Breast epithelium (tissue), 4 donors: ENCODE measurements at regions not wholly inside any gene's neighbourhood (a gene's known extent, or its start where the extent isn't known, plus 50 kb on each side); places are given as distances from the start of the nearest gene placed in this dataset.

Experiments
- DNase-seq, 2 donors: peaks; one replicate each; pipeline ENCODE4 v3.0.0-alpha.2; 2019; ENCODE audit warnings: low spot score in 2 of 2
- H3K27ac ChIP-seq, 2 donors: fragments of 200-600 bp; sonication (generic) in 1 of 2; one replicate each; pipeline ENCODE4 v1.5.1; 2016 to 2019; ENCODE audit warnings: mild to moderate bottlenecking in 1 of 2
- H3K27me3 ChIP-seq, 2 donors: fragments of 200-600 bp; sonication (generic) in 1 of 2; one replicate each; pipeline versions ENCODE4 v1.5.1 to v1.6.0; 2017 to 2019; ENCODE audit warnings: control low read depth in 1 of 2, mild to moderate bottlenecking in 1 of 2
- H3K36me3 ChIP-seq: fragments of 200-600 bp; one replicate; pipeline ENCODE4 v1.5.1; 2019
- H3K4me1 ChIP-seq, 2 donors: fragments of 200-600 bp; sonication (generic); one replicate each; pipeline ENCODE4 v1.5.1; 2016 to 2019; ENCODE audit warnings: control low read depth in 1 of 2
- H3K4me3 ChIP-seq, 3 donors: fragments of 200-600 bp; sonication (generic); 1 replicate in 2 of 3; 2 replicates in 1 of 3; pipeline ENCODE4 v1.5.1; 2016 to 2019; ENCODE audit warnings: mild to moderate bottlenecking in 3 of 3, moderate library complexity in 2 of 3
- H3K9me3 ChIP-seq, 2 donors: fragments of 200-600 bp; sonication (generic) in 1 of 2; one replicate each; pipeline ENCODE4 v1.5.1; 2016 to 2019; ENCODE audit warnings: control low read depth in 1 of 2
- POLR2A ChIP-seq: fragments of 450-650 bp; IDR thresholded peaks from one replicate; pipeline ENCODE4 v1.6.1; 2016; ENCODE audit warnings: antibody characterized with exemption, mild to moderate bottlenecking, moderate library complexity
- POLR2AphosphoS5 ChIP-seq, 3 donors: sonication (generic); formaldehyde crosslinking; IDR thresholded peaks; one replicate each; pipeline ENCODE4 v1.6.1; 2017; ENCODE audit warnings: antibody characterized with exemption in 3 of 3
- intact Hi-C: fragments of 100-400 bp; cut with DNase I; formaldehyde crosslinking; loops from one replicate; pipeline ENCODE4 v1.15.1; 2023; ENCODE audit warnings: low total_unique reads
- TF ChIP-seq, protein P1 (sequence below), 3 donors: fragments of 450-650 bp; IDR thresholded peaks; one replicate each; pipeline ENCODE4 v1.5.1; 2016 to 2017; ENCODE audit warnings: antibody characterized with exemption in 3 of 3, mild to moderate bottlenecking in 3 of 3, moderate library complexity in 3 of 3

DNA sequence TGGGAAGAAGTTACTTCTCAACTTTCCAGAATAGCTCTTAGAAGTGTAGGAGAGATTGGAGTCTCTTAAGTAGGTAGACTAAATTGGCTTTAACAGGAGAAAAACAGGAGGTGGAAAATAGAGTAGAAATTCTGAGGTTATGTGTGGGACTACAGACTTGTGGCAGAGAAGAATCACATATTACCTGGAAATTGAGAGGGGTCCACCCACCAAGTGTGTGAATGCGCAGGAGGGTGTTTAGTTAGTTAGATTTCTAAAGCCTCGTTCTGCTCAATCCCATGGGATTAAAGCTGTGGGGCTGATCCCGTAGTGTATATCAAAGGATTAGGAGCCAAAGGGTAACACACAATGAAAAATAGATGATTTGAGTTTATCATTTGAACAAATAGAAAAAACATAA lies 319.1 kb downstream of the TRIB2 start:
- Histone ChIP-seq H3K4me1 (no peaks in the 10 kb centered on the region), H3K27me3 (peaks cover 0 to 3% of the 10 kb centered on the region in 2 donors), H3K27ac (no peak overlapping the region), H3K9me3 (peaks cover 0 to 7% of the 10 kb centered on the region in 2 donors), H3K4me3 (no peak overlapping the region), H3K36me3 (no peaks in the 10 kb centered on the region)
- TF ChIP-seq POLR2A (no peak), POLR2AphosphoS5 (IDR thresholded peaks at IDR 0.05) (no peak)
- TF ChIP-seq, protein P1, sequence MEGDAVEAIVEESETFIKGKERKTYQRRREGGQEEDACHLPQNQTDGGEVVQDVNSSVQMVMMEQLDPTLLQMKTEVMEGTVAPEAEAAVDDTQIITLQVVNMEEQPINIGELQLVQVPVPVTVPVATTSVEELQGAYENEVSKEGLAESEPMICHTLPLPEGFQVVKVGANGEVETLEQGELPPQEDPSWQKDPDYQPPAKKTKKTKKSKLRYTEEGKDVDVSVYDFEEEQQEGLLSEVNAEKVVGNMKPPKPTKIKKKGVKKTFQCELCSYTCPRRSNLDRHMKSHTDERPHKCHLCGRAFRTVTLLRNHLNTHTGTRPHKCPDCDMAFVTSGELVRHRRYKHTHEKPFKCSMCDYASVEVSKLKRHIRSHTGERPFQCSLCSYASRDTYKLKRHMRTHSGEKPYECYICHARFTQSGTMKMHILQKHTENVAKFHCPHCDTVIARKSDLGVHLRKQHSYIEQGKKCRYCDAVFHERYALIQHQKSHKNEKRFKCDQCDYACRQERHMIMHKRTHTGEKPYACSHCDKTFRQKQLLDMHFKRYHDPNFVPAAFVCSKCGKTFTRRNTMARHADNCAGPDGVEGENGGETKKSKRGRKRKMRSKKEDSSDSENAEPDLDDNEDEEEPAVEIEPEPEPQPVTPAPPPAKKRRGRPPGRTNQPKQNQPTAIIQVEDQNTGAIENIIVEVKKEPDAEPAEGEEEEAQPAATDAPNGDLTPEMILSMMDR (IDR thresholded peaks at IDR 0.05): no peak
- intact Hi-C loops: no loop called here
- no peak for DNase-seq

DNA sequence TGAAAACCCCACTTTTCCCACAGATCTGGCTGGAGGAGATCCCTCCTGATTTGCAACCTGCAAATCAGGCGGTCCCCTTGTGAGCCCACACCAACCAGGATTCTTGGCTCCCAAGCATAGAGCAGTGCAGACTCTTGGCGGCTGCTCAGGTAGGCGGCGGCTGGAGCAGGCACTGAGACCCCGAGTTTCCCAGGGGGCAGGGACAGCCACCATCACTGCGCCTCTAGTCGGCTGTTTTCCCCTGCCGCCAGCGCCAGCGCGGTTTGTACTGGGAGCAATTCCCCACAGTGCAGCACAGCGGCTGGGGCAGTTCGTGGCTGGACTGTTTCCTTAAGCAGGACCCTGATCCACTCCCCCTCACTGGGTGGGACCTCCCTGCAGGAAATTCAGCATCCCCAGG lies 323.3 kb downstream of the TRIB2 start:
- TF ChIP-seq POLR2AphosphoS5 (IDR thresholded peaks at IDR 0.05): no peak
- TF ChIP-seq, protein P1 (IDR thresholded peaks at IDR 0.05): no peak
- TF ChIP-seq POLR2A: no peak
- Histone ChIP-seq H3K9me3 (peaks cover 0 to 7% of the 10 kb centered on the region in 2 donors), H3K27me3 (peaks cover 0 to 3% of the 10 kb centered on the region in 2 donors), H3K4me1 (no peaks in the 10 kb centered on the region), H3K36me3 (no peaks in the 10 kb centered on the region), H3K4me3 (no peak overlapping the region), H3K27ac (no peak overlapping the region)
- DNase-seq: no peak
- intact Hi-C loops: no loop called here

DNA sequence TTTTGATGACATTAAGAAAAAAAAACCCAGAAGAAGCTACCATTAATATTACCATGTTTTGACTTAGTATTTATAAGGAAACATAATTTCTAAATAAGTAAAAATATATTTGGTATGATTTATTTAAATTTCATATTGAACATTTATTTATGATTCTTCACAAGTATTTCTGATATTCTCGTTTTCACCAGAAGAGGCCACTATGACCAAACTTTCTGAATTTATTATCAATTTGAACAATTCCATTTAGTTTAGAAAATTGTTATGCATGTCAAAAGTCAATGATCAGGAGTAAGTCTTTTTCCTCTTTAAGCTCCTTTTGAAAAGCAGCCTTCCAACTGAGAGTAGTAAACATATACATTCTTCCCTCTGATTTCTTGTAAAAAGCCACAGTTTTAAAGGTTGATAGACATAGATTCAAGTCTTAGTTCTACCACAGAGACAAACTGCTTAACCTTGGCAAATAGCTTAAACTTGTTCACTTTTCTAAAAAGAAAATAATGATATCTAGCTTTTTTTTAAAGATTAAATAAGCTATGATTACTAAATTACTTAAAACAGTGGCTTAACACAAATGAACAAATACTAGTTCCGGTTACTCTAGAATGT lies 329.9 kb downstream of the TRIB2 start:
- TF ChIP-seq POLR2A: no peak
- TF ChIP-seq, protein P1 (IDR thresholded peaks at IDR 0.05): no peak
- intact Hi-C loops: no loop called here
- no peaks in the 10 kb centered on the region for H3K9me3 ChIP-seq
- H3K27ac ChIP-seq: no peak overlapping the region
- DNase-seq: no peak
- no peaks in the 10 kb centered on the region for H3K4me1 ChIP-seq
- no peak overlapping the region for H3K4me3 ChIP-seq
- H3K27me3 ChIP-seq: no peaks in the 10 kb centered on the region
- H3K36me3 ChIP-seq: no peaks in the 10 kb centered on the region

DNA sequence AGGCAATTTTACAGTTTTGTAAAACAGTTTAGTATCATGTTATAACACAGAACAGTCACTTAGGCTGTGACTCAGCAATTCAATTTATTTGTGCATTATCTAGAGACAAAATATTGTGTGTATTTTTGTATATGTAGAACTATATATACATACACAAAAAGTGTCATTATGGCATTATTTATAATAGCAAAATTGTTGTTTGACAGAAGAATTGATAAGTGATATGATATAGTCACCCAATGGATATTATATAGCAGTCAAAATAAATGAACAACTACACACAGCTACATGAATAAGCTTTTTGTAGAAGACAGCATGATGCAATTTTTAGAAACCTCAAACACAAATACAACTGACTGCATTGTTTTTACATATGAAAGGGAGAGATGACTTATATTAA lies 334.0 kb downstream of the TRIB2 start:
- Histone ChIP-seq H3K27ac (no peak overlapping the region), H3K36me3 (no peaks in the 10 kb centered on the region), H3K27me3 (no peaks in the 10 kb centered on the region), H3K4me1 (no peaks in the 10 kb centered on the region), H3K4me3 (no peak overlapping the region), H3K9me3 (no peaks in the 10 kb centered on the region)
- intact Hi-C loops: no loop called here
- no peak for DNase-seq
- no peak for TF ChIP-seq POLR2AphosphoS5 (IDR thresholded peaks at IDR 0.05)
- TF ChIP-seq, protein P1 (IDR thresholded peaks at IDR 0.05): no peak
- no peak for TF ChIP-seq POLR2A

DNA sequence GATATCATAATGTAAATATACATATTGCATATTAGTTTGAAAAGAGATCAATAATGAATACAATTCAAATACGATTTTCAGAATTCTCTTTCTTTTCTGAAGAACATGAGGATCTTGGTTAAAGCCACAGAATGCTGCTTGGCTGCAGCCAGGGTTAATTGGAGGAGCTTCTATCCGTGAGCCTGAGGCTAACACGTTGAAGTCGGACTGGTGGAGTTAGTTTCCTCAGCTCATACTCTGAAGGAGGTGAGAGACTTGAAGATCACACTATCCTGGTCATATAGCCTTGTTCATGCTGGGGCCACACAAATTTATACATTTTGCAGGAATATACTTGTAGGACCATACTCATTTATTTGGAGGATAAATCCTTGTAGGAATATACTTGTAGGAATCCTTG lies 335.8 kb downstream of the TRIB2 start:
- no peaks in the 10 kb centered on the region for H3K27me3 ChIP-seq
- intact Hi-C loops: no loop called here
- H3K9me3 ChIP-seq: no peaks in the 10 kb centered on the region
- H3K4me3 ChIP-seq: no peak overlapping the region
- TF ChIP-seq, protein P1 (IDR thresholded peaks at IDR 0.05): no peak
- TF ChIP-seq POLR2A (no peak), POLR2AphosphoS5 (IDR thresholded peaks at IDR 0.05) (no peak)
- H3K4me1 ChIP-seq: no peaks in the 10 kb centered on the region
- DNase-seq: no peak
- H3K36me3 ChIP-seq: no peaks in the 10 kb centered on the region
- H3K27ac ChIP-seq: no peak overlapping the region
